ENCODE measurements at regions not wholly inside any gene's neighbourhood (a gene's known extent, or its start where the extent isn't known, plus 50 kb on each side); places are given as distances from the start of the nearest gene placed in this dataset.

DNA sequence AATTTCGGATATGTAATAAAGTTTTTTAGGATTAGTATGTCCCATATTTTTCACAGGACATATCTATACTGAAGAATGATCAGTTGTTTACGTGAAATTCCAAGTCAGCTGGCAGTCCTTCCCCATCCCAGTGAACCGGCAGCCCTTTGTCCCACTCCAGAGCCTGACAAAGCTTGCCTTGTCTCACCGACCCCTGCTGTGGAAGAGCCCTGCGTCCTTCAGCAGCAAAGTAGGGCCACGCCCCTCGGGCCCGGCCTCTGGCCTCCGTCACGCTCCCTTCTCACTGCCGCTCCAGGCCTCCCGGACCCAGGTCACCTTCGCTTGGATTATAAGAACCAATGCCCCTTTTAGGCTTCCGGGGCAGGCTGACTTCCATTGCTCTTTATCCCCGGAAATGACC, 89.8 kb upstream of the TGIF1 start:
- Histone ChIP-seq H3K4me3 (ENCODE audit: low read depth, low read length) (no peak overlapping the region), H3K36me3 (ENCODE audit: control insufficient read depth, insufficient read depth, low read length) (no peaks in the 10 kb centered on the region), H3K27me3 (ENCODE audit: control insufficient read depth, insufficient read depth, low read length) (no peaks in the 10 kb centered on the region)
- DNase-seq (ENCODE audit: low read depth): no peak
- TF ChIP-seq, protein P1, sequence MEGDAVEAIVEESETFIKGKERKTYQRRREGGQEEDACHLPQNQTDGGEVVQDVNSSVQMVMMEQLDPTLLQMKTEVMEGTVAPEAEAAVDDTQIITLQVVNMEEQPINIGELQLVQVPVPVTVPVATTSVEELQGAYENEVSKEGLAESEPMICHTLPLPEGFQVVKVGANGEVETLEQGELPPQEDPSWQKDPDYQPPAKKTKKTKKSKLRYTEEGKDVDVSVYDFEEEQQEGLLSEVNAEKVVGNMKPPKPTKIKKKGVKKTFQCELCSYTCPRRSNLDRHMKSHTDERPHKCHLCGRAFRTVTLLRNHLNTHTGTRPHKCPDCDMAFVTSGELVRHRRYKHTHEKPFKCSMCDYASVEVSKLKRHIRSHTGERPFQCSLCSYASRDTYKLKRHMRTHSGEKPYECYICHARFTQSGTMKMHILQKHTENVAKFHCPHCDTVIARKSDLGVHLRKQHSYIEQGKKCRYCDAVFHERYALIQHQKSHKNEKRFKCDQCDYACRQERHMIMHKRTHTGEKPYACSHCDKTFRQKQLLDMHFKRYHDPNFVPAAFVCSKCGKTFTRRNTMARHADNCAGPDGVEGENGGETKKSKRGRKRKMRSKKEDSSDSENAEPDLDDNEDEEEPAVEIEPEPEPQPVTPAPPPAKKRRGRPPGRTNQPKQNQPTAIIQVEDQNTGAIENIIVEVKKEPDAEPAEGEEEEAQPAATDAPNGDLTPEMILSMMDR (IDR thresholded peaks at IDR 0.05; ENCODE audit: insufficient read depth, low read length, poor library complexity, severe bottlenecking): no peak

DNA sequence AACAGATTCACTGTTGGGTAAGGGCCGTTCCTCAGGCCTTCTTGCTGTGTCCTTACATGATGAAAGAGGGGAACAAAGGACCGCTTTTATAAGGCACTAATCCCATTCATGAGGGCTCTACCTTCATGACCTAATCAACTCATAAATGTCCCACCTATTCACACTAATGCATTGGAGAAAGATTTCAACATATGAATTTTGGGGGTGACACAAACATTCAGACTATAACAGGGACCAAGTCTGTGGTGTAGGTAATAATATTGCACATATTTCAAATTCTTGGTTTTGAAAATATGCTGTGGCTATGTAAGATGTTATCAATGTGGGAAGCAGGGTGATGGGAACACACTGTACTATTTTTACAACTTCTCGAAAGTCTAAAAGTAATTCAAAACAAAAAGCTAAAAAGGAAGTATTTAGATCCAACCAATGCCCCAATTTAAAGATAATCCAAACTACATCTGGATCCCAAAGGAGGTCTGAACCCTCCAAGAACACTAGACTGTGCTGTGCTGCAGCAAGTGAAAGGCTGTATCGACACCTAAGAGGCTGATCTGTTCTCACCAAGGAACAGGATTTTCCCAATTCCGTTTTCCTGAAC, 82.4 kb upstream of the TGIF1 start:
- Histone ChIP-seq H3K27me3 (ENCODE audit: control insufficient read depth, insufficient read depth, low read length) (no peaks in the 10 kb centered on the region), H3K4me3 (ENCODE audit: low read depth, low read length) (no peak overlapping the region), H3K36me3 (ENCODE audit: control insufficient read depth, insufficient read depth, low read length) (no peaks in the 10 kb centered on the region)
- TF ChIP-seq, protein P1 (IDR thresholded peaks at IDR 0.05; ENCODE audit: insufficient read depth, low read length, poor library complexity, severe bottlenecking): no peak
- DNase-seq (ENCODE audit: low read depth): no peak

DNA sequence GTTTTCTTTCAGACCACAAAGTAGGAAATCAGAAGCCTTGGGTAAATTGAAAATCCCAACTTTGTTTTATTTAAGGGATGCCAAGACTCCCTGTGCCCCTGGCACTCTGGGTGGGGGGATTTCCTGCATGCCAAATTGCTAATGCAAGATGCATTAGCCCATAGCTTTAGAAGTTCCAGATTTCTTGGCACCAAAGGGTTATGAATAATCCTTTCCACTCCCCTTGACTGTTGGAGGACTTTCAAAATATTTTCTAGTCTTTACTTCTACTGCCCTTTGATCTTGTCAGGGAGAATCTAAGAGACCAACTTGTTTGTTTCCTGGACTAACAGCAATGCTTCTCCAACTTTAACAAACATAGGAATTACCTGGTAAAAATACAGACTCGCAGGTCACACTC, 81.8 kb upstream of the TGIF1 start:
- DNase-seq (ENCODE audit: low read depth): no peak
- Histone ChIP-seq H3K36me3 (ENCODE audit: control insufficient read depth, insufficient read depth, low read length) (no peaks in the 10 kb centered on the region), H3K4me3 (ENCODE audit: low read depth, low read length) (no peak overlapping the region), H3K27me3 (ENCODE audit: control insufficient read depth, insufficient read depth, low read length) (no peaks in the 10 kb centered on the region)
- TF ChIP-seq, protein P1 (IDR thresholded peaks at IDR 0.05; ENCODE audit: insufficient read depth, low read length, poor library complexity, severe bottlenecking): no peak

DNA sequence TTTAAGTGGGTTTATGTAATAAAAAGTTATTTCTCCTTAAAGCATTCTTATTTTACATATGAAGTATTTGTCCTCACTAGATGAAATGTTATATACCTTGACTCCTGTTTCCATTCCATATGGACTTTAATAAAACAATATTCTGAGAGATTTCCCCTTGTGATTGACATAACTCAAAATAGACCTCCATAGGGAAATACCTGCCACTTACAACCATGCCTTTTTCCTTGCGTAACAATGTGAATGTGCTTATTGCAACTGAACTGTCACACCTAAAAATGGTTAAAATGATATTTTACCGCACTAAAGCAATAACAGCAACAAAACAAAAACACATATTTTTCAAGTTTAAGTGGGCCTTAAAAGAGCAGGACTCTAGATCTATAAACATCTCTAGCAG, 70.3 kb upstream of the TGIF1 start:
- TF ChIP-seq, protein P1 (IDR thresholded peaks at IDR 0.05; ENCODE audit: insufficient read depth, low read length, poor library complexity, severe bottlenecking): no peak
- DNase-seq (ENCODE audit: low read depth): no peak
- no peaks in the 10 kb centered on the region for H3K36me3 ChIP-seq (ENCODE audit: control insufficient read depth, insufficient read depth, low read length)
- no peak overlapping the region for H3K4me3 ChIP-seq (ENCODE audit: low read depth, low read length)
- H3K27me3 ChIP-seq (ENCODE audit: control insufficient read depth, insufficient read depth, low read length): no peaks in the 10 kb centered on the region

DNA sequence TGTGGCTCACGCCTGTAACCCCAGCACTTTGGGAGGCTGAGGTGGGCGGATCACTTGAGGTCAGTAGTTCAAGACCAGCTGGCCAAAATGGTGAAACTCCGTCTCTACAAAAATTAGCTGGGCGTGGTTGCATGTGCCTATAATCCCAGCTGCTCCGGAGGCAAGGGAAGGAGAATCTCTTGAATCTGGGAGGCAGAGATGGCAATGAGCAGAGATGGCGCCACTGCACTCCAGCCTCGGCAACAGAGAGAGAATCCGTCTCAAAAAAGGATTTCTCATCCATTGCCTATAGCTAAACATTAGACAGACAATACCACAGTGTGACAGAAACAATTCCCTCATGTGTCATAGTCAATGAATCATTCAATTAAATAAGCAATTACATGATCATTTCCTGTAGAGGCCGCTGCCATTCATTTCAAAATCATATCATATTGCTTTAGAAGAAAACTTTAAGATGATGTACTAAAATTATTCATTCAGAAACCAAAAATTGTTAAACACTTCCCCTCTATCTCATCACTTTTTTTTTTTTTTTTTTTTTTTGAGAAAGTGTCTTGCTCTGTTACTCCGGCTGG, 69.5 kb upstream of the TGIF1 start:
- DNase-seq (ENCODE audit: low read depth): peak; percentile 43
- H3K4me3 ChIP-seq (ENCODE audit: low read depth, low read length): no peak overlapping the region
- TF ChIP-seq, protein P1 (IDR thresholded peaks at IDR 0.05; ENCODE audit: insufficient read depth, low read length, poor library complexity, severe bottlenecking): peak; percentile 34
- H3K27me3 ChIP-seq (ENCODE audit: control insufficient read depth, insufficient read depth, low read length): no peaks in the 10 kb centered on the region
- H3K36me3 ChIP-seq (ENCODE audit: control insufficient read depth, insufficient read depth, low read length): no peaks in the 10 kb centered on the region

DNA sequence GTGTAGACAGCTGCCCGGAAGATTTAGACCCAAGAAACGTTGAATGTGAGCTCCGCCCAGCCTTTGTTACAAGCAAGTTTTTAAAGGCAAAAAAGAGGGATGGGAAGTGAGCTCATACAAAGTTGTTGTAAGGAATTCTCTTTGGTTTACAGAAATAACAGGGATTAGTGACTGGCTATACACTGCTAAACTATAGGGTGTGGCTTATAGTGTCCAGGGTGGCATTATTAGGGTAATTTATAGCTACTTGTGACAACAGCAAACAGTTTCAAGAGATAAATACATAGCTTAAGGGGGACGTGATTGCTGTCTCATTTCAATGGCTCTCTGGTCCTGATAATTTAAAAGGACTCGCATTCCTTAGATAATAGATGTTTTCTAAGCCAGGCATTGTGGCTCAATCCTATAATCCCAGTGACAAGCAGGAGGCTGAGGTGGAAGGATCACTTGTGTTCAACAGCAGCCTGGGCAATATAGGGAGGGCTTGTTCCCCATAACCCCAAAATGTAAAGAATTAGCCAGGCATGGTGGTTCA, 66.5 kb upstream of the TGIF1 start:
- Histone ChIP-seq H3K27me3 (ENCODE audit: control insufficient read depth, insufficient read depth, low read length) (no peaks in the 10 kb centered on the region), H3K4me3 (ENCODE audit: low read depth, low read length) (no peak overlapping the region), H3K36me3 (ENCODE audit: control insufficient read depth, insufficient read depth, low read length) (no peaks in the 10 kb centered on the region)
- no peak for DNase-seq (ENCODE audit: low read depth)
- TF ChIP-seq, protein P1 (IDR thresholded peaks at IDR 0.05; ENCODE audit: insufficient read depth, low read length, poor library complexity, severe bottlenecking): no peak

Data from kidney epithelial cell (primary cell).